Fibroblast of lung (primary cell): ENCODE measurements at regions not wholly inside any gene's neighbourhood (a gene's known extent, or its start where the extent isn't known, plus 50 kb on each side); places are given as distances from the start of the nearest gene placed in this dataset.

Experiments
- DNase-seq, 2 donors: peaks; one replicate each; pipeline versions ENCODE4 v3.0.0 to v3.0.0-alpha.2; 2010; ENCODE audit warnings: low read depth in 2 of 2
- H2AFZ ChIP-seq: 2 replicates; pipeline ENCODE4 v1.5.1; 2012; ENCODE audit warnings: low read length, control low read depth, inconsistent platforms
- H3K27ac ChIP-seq: 2 replicates; pipeline ENCODE4 v1.5.1; 2011; ENCODE audit warnings: low read length, control low read depth; ENCODE audit not compliant: insufficient read depth
- H3K27me3 ChIP-seq: 2 replicates; pipeline ENCODE4 v1.5.1; 2011; ENCODE audit warnings: mild to moderate bottlenecking, low read length; ENCODE audit not compliant: control insufficient read depth, insufficient read depth
- H3K36me3 ChIP-seq: 2 replicates; pipeline ENCODE4 v1.5.1; 2011; ENCODE audit warnings: low read length; ENCODE audit not compliant: control insufficient read depth, insufficient read depth
- H3K4me1 ChIP-seq: 2 replicates; pipeline ENCODE4 v1.5.1; 2011; ENCODE audit warnings: low read length; ENCODE audit not compliant: control insufficient read depth, insufficient read depth; ENCODE audit errors: extremely low read depth
- H3K4me2 ChIP-seq: 2 replicates; pipeline ENCODE4 v1.5.1; 2011; ENCODE audit warnings: low read length, control low read depth; ENCODE audit not compliant: insufficient read depth; ENCODE audit errors: extremely low read depth
- H3K4me3 ChIP-seq, 4 experiments: fragments of 200-600 bp in 1 of 4; sonication (generic) in 1 of 4; replicated peaks in 1 of 4; 2 replicates each; pipeline ENCODE4 v1.5.1; 2011 to 2016; ENCODE audit warnings: low read length in 4 of 4, low read depth in 3 of 4, mild to moderate bottlenecking in 3 of 4, control low read depth in 2 of 4, inconsistent platforms in 1 of 4, mixed read lengths in 1 of 4; ENCODE audit not compliant: insufficient read depth in 1 of 4; ENCODE audit errors: control extremely low read depth in 1 of 4
- H3K79me2 ChIP-seq: 2 replicates; pipeline ENCODE4 v1.5.1; 2012; ENCODE audit warnings: mild to moderate bottlenecking, low read length, inconsistent platforms; ENCODE audit not compliant: control insufficient read depth, insufficient read depth
- H3K9ac ChIP-seq: 2 replicates; pipeline ENCODE4 v1.5.1; 2011; ENCODE audit warnings: mild to moderate bottlenecking, low read length, control low read depth; ENCODE audit not compliant: insufficient read depth
- H3K9me3 ChIP-seq: 2 replicates; pipeline ENCODE4 v1.5.1; 2012; ENCODE audit warnings: low read depth, low read length; ENCODE audit not compliant: control insufficient read depth, insufficient read depth
- H4K20me1 ChIP-seq: 2 replicates; pipeline ENCODE4 v1.5.1; 2011; ENCODE audit warnings: low read length; ENCODE audit not compliant: control insufficient read depth, insufficient read depth; ENCODE audit errors: extremely low read depth
- EZH2 ChIP-seq: IDR thresholded peaks from 2 replicates; pipeline ENCODE4 v1.5.1; 2012; ENCODE audit warnings: low read length, control low read depth, mild to moderate bottlenecking; ENCODE audit errors: missing control alignments
- TF ChIP-seq, protein P1 (sequence below), 2 donors: IDR thresholded peaks in 1 of 2; conservative IDR thresholded peaks in 1 of 2; 1 replicate in 1 of 2; 2 replicates in 1 of 2; pipeline ENCODE4 v1.5.1; 2011 to 2012; ENCODE audit warnings: low read length in 2 of 2, control low read depth in 1 of 2, inconsistent platforms in 1 of 2, low read depth in 1 of 2, mild to moderate bottlenecking in 1 of 2

DNA sequence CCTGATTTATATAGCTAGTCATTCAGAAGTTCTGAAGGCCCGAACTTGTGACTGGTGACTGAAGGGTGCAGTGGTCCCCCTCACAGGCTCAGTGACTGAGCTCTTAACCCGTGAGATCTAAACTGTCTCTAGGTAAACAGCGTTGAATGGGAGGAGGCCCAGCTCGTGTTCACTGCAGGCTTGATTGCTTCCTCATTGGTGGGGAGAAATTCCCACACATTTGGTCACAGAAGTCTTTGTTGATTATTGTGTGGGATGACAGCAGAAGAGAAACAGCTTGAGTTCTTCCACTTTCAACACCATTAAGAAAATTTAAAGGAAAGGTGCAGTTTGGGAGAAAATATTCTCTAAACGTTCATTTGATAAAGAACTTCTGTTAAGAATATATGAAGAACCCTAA, 1178.0 kb downstream of the UQCRFS1 start:
- DNase-seq: no peak

DNA sequence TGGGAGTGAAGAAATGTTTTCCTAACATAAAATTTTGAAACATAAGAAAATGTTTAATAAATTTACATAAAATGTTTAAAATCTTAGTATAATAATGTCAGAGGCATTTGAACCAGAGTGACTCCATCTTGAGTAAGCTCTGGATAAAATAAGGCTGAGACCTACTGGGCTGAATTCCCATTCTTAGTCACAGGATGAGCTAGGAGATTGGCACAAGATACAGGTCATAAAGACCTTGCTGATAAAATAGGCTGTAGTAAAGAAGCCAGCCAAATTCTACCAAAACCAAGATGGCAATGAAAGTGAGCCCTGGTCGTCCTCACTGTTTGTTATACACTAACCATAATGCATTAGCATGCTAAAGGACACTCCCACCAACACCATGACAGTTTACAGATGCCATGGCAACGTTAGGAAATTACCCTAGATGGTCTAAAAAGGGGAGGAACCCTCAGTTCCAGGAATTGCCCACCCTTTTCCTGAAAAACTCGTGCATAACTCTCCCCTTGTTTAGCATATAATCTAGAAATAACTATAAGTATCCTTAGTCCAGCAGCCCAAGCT, 1184.0 kb downstream of the UQCRFS1 start:
- no peak overlapping the region for H2AFZ ChIP-seq
- DNase-seq: no peak
- H3K4me1 ChIP-seq: no peaks in the 10 kb centered on the region
- no peak overlapping the region for H3K4me2 ChIP-seq
- no peaks in the 10 kb centered on the region for H3K79me2 ChIP-seq
- H3K36me3 ChIP-seq: no peaks in the 10 kb centered on the region
- H4K20me1 ChIP-seq: no peaks in the 10 kb centered on the region
- no peak overlapping the region for H3K4me3 ChIP-seq
- no peak overlapping the region for H3K9ac ChIP-seq
- H3K27ac ChIP-seq: no peak overlapping the region
- H3K27me3 ChIP-seq: no peaks in the 10 kb centered on the region
- H3K9me3 ChIP-seq: no peaks in the 10 kb centered on the region
- TF ChIP-seq, protein P1, sequence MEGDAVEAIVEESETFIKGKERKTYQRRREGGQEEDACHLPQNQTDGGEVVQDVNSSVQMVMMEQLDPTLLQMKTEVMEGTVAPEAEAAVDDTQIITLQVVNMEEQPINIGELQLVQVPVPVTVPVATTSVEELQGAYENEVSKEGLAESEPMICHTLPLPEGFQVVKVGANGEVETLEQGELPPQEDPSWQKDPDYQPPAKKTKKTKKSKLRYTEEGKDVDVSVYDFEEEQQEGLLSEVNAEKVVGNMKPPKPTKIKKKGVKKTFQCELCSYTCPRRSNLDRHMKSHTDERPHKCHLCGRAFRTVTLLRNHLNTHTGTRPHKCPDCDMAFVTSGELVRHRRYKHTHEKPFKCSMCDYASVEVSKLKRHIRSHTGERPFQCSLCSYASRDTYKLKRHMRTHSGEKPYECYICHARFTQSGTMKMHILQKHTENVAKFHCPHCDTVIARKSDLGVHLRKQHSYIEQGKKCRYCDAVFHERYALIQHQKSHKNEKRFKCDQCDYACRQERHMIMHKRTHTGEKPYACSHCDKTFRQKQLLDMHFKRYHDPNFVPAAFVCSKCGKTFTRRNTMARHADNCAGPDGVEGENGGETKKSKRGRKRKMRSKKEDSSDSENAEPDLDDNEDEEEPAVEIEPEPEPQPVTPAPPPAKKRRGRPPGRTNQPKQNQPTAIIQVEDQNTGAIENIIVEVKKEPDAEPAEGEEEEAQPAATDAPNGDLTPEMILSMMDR (conservative IDR thresholded peaks at IDR 0.05 in 1 of 2, IDR thresholded peaks at IDR 0.05 in 1 of 2; ENCODE audit: low read depth in 1 of 2, low read length in 2 of 2): no peak
- TF ChIP-seq EZH2: no peak

More for the DNA sequence above, 1178.0 kb downstream of the UQCRFS1 start:
- H3K4me2 ChIP-seq: no peak overlapping the region
- no peaks in the 10 kb centered on the region for H3K4me1 ChIP-seq
- H4K20me1 ChIP-seq: no peaks in the 10 kb centered on the region
- H3K36me3 ChIP-seq: no peaks in the 10 kb centered on the region
- no peak overlapping the region for H3K4me3 ChIP-seq
- TF ChIP-seq, protein P1 (conservative IDR thresholded peaks at IDR 0.05 in 1 of 2, IDR thresholded peaks at IDR 0.05 in 1 of 2; ENCODE audit: low read depth in 1 of 2, low read length in 2 of 2): no peak
- TF ChIP-seq EZH2: no peak
- H3K9ac ChIP-seq: no peak overlapping the region
- H3K27me3 ChIP-seq: no peaks in the 10 kb centered on the region
- no peak overlapping the region for H2AFZ ChIP-seq
- no peak overlapping the region for H3K27ac ChIP-seq
- no peaks in the 10 kb centered on the region for H3K79me2 ChIP-seq
- H3K9me3 ChIP-seq: no peaks in the 10 kb centered on the region

DNA sequence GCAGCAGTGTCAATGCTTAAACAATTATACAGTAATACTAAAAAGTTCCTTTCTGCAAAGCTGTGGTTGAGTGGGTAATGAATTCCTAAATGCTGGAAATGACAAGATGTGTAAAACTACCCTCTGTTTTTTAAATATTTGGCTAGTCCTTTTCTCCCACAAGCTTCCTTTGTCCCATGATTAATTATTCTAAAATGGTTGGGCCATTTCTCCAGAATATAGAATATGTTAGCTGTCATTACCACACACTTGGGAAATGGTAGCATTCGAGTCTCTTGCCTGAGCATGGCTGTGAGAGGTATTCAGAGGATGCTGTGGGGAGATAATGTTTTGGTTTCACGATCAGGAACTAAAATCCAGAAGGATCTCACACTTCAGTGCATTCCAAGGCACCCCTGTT, 1185.8 kb downstream of the UQCRFS1 start:
- H3K27ac ChIP-seq: no peak overlapping the region
- H3K4me2 ChIP-seq: no peak overlapping the region
- H3K9me3 ChIP-seq: no peaks in the 10 kb centered on the region
- no peak overlapping the region for H3K4me3 ChIP-seq
- H3K36me3 ChIP-seq: no peaks in the 10 kb centered on the region
- H3K27me3 ChIP-seq: no peaks in the 10 kb centered on the region
- H3K4me1 ChIP-seq: no peaks in the 10 kb centered on the region
- no peaks in the 10 kb centered on the region for H3K79me2 ChIP-seq
- no peaks in the 10 kb centered on the region for H4K20me1 ChIP-seq
- no peak overlapping the region for H3K9ac ChIP-seq
- no peak overlapping the region for H2AFZ ChIP-seq
- peak in 1 of 2 donors; percentile 74 for DNase-seq
- TF ChIP-seq, protein P1 (conservative IDR thresholded peaks at IDR 0.05 in 1 of 2, IDR thresholded peaks at IDR 0.05 in 1 of 2; ENCODE audit: low read depth in 1 of 2, low read length in 2 of 2): no peak
- no peak for TF ChIP-seq EZH2
